ENCODE measurements at regions not wholly inside any gene's neighbourhood (a gene's known extent, or its start where the extent isn't known, plus 50 kb on each side); places are given as distances from the start of the nearest gene placed in this dataset.
A peak's percentile ranks its signal among the peaks of the same experiment; 100 is the strongest.

DNA sequence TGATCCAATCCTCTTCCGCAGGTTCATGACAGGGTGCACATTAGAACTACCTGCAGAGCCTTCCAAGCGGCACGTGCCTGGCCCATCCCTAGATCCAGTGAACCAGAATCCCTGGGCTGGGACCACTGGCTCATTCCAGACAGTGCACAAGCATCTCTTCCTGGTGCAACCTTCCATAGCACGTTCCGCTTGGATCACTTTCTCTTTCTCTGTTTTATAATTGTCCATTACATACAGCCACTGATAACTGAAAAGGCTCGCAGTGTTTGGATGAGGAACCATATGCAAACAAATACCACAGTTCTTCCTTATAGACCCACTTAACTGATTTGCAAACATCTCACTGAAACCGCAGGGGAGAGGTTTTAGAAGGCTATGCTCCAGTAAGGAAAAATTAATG lies 59.6 kb upstream of the DDR1 start:
- Histone ChIP-seq H3K9ac (ENCODE audit: low read length in 3 of 3) (no peak overlapping the region), H3K4me3 (ENCODE audit: low read length in 3 of 3) (no peak overlapping the region), H3K27ac (ENCODE audit: low read depth in 2 of 2, low read length in 2 of 2) (no peak overlapping the region), H3K4me1 (ENCODE audit: control insufficient read depth in 2 of 3, insufficient read depth in 2 of 3, low read depth in 1 of 3, low read length in 3 of 3) (peaks cover 4 to 18% (median 16%) of the 10 kb centered on the region in 3 donors), H3K9me3 (ENCODE audit: control insufficient read depth in 2 of 3, insufficient read depth in 1 of 3, low read length in 3 of 3) (no peaks in the 10 kb centered on the region), H3K27me3 (ENCODE audit: control insufficient read depth, insufficient read depth, low read length) (no peaks in the 10 kb centered on the region), H3K36me3 (ENCODE audit: control insufficient read depth in 2 of 3, insufficient read depth in 3 of 3, low read length in 3 of 3) (no peaks in the 10 kb centered on the region)
- FAIRE-seq (no peak), DNase-seq (no peak)
- intact Hi-C loops (cut with DNase I), result loop anchor here (10.0 kb wide), 2 partner anchors 50 to 250 kb away; no protein-coding TSS in a partner anchor
- TF ChIP-seq, protein P1, sequence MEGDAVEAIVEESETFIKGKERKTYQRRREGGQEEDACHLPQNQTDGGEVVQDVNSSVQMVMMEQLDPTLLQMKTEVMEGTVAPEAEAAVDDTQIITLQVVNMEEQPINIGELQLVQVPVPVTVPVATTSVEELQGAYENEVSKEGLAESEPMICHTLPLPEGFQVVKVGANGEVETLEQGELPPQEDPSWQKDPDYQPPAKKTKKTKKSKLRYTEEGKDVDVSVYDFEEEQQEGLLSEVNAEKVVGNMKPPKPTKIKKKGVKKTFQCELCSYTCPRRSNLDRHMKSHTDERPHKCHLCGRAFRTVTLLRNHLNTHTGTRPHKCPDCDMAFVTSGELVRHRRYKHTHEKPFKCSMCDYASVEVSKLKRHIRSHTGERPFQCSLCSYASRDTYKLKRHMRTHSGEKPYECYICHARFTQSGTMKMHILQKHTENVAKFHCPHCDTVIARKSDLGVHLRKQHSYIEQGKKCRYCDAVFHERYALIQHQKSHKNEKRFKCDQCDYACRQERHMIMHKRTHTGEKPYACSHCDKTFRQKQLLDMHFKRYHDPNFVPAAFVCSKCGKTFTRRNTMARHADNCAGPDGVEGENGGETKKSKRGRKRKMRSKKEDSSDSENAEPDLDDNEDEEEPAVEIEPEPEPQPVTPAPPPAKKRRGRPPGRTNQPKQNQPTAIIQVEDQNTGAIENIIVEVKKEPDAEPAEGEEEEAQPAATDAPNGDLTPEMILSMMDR (IDR thresholded peaks at IDR 0.05; ENCODE audit: borderline replicate concordance, extremely low read depth, insufficient read depth), result no peak

DNA sequence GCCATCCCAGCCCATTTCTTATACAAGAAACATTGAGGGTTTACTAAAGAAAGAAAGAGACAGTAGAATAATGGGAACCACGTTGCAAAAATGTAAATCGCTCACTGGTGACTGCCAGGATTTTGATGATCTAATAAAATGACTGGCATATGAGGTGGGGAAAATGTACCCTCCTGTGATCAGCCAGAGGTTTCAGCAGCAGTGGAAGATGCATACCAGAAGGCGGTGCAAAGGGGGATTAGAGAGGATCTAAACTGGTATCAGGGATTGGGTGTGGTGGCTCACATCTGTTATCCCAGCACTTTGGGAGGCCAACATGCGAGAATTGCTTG lies 60.8 kb upstream of the DDR1 start:
- no peak for DNase-seq
- intact Hi-C loops (cut with DNase I), result loop anchor here (10.0 kb wide), 2 partner anchors 51 to 251 kb away; no protein-coding TSS in a partner anchor

DNA sequence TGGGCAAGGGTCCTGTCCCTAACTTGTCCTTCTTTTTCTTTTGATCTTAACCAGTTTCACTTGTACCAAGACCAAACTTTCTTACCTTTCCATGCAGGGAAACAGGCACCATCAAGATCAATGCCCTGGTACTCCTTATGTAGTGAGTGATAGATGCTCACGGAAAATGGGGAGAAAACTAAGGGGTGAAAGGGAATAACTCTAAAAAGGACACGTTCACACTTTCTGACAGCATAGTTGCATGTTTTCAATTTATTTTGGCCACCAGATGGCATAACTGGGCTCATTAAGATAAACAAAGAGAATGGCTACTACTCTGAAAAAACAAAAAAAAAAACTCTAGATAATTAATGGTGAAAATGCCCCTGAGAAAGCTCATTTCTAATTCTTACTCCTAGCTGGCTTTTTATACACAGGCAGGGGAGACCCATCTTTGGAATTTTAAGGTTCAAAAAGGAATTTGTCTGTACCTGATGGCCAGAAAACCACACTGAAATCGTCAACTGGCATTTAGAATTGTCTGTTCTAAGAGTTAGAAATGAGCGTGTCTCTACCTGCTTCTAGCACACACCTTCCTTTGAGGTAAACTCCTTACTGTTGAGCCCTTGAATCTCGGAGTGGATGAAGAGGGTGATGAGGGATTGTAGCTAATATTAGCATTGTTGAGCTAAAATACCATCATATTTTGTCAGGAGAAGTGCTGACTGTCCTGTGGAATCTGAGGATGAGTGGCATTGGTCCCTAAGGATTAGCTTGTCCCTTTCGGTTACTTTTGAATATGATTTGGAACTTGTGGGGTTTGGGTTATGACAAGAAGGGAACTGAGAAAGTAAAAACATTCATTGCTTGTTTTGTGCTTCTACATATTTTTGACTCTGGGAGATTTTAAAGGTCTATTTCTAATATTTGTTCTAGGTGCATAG lies 62.2 kb upstream of the DDR1 start:
- intact Hi-C loops (cut with DNase I), result loop anchor here (10.0 kb wide), 2 partner anchors 53 to 253 kb away; no protein-coding TSS in a partner anchor
- H3K36me3 ChIP-seq (ENCODE audit: control insufficient read depth in 2 of 3, insufficient read depth in 3 of 3, low read length in 3 of 3), result no peaks in the 10 kb centered on the region
- no peaks in the 10 kb centered on the region for H3K27me3 ChIP-seq (ENCODE audit: control insufficient read depth, insufficient read depth, low read length)
- DNase-seq (peak in 1 of 5 donors; percentile 74), FAIRE-seq (no peak)
- H3K4me3 ChIP-seq (ENCODE audit: low read length in 3 of 3), result no peak overlapping the region
- H3K4me1 ChIP-seq (ENCODE audit: control insufficient read depth in 2 of 3, insufficient read depth in 2 of 3, low read depth in 1 of 3, low read length in 3 of 3), result peaks cover 2 to 7% (median 5%) of the 10 kb centered on the region in 3 donors
- H3K9me3 ChIP-seq (ENCODE audit: control insufficient read depth in 2 of 3, insufficient read depth in 1 of 3, low read length in 3 of 3), result no peaks in the 10 kb centered on the region
- TF ChIP-seq, protein P1 (IDR thresholded peaks at IDR 0.05; ENCODE audit: borderline replicate concordance, extremely low read depth, insufficient read depth), result peak; percentile 42
- H3K9ac ChIP-seq (ENCODE audit: low read length in 3 of 3), result no peak overlapping the region
- no peak overlapping the region for H3K27ac ChIP-seq (ENCODE audit: low read depth in 2 of 2, low read length in 2 of 2)

More for the DNA sequence above, 60.8 kb upstream of the DDR1 start:
- Histone ChIP-seq H3K9ac (ENCODE audit: low read length in 3 of 3) (no peak overlapping the region), H3K4me1 (ENCODE audit: control insufficient read depth in 2 of 3, insufficient read depth in 2 of 3, low read depth in 1 of 3, low read length in 3 of 3) (peaks cover 2 to 13% (median 11%) of the 10 kb centered on the region in 3 donors), H3K9me3 (ENCODE audit: control insufficient read depth in 2 of 3, insufficient read depth in 1 of 3, low read length in 3 of 3) (no peaks in the 10 kb centered on the region), H3K36me3 (ENCODE audit: control insufficient read depth in 2 of 3, insufficient read depth in 3 of 3, low read length in 3 of 3) (no peaks in the 10 kb centered on the region), H3K27ac (ENCODE audit: low read depth in 2 of 2, low read length in 2 of 2) (no peak overlapping the region), H3K4me3 (ENCODE audit: low read length in 3 of 3) (no peak overlapping the region), H3K27me3 (ENCODE audit: control insufficient read depth, insufficient read depth, low read length) (no peaks in the 10 kb centered on the region)
- TF ChIP-seq, protein P1 (IDR thresholded peaks at IDR 0.05; ENCODE audit: borderline replicate concordance, extremely low read depth, insufficient read depth), result no peak
- FAIRE-seq, result no peak

Data from kidney (tissue), 13 donors.